DMS114 treated with DMSO at 0.1 percent for 48 hours (cell line): ENCODE measurements at regions not wholly inside any gene's neighbourhood (a gene's known extent, or its start where the extent isn't known, plus 50 kb on each side); places are given as distances from the start of the nearest gene placed in this dataset.

ENCODE experiments used
- DNase-seq: peaks from one replicate; lab custom pipeline; 2025; ENCODE audit not compliant: unreplicated experiment; lab: John Stamatoyannopoulos, UW

DNA sequence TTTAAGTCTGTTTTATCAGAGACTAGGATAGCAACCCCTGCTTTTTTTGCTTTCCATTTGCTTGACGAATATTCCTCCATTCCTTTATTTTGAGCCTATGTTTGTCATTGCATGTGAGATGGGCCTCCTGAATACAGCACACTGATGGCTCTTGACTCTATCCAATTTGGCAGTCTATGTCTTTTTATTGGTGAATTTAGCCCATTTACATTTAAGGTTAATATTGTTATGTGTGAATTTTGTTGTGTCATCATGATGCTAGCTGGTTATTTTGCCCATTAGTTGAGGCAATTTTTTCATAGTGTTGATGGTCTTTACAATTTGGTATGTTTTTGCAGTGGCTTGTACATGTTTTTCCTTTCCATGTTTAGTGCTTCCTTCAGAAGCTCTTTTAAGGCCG is 50.7 kb upstream of the PDE4B start:
- DNase-seq, result no peak
